Gastrocnemius medialis (tissue), 4 donors: ENCODE measurements at regions not wholly inside any gene's neighbourhood (a gene's known extent, or its start where the extent isn't known, plus 50 kb on each side); places are given as distances from the start of the nearest gene placed in this dataset.

ENCODE experiments used
- CTCF ChIP-seq, 5 experiments: fragments of 450-650 bp in 3 of 5; fragments of 200-600 bp in 2 of 5; sonication (generic) in 2 of 5; IDR thresholded peaks in 4 of 5; conservative IDR thresholded peaks in 1 of 5; 1 replicate in 4 of 5; 2 replicates in 1 of 5; pipeline ENCODE4 v1.5.1; 2016 to 2019; ENCODE audit warnings: antibody characterized with exemption in 5 of 5, mild to moderate bottlenecking in 3 of 5, moderate library complexity in 3 of 5
- POLR2A ChIP-seq, 2 donors: fragments of 450-650 bp; IDR thresholded peaks; one replicate each; pipeline ENCODE4 v1.6.1; 2017; ENCODE audit warnings: antibody characterized with exemption in 2 of 2, mild to moderate bottlenecking in 2 of 2, moderate library complexity in 2 of 2

- TF ChIP-seq POLR2A (IDR thresholded peaks at IDR 0.05) (no peak), CTCF (IDR thresholded peaks at IDR 0.05 in 4 of 5, conservative IDR thresholded peaks at IDR 0.05 in 1 of 5) (no peak)
Measured at GRCh38 chr20:24049081-24049480, 60.5 kb upstream of the GGTLC1 start.
